ENCODE measurements at regions not wholly inside any gene's neighbourhood (a gene's known extent, or its start where the extent isn't known, plus 50 kb on each side); places are given as distances from the start of the nearest gene placed in this dataset.

DNA sequence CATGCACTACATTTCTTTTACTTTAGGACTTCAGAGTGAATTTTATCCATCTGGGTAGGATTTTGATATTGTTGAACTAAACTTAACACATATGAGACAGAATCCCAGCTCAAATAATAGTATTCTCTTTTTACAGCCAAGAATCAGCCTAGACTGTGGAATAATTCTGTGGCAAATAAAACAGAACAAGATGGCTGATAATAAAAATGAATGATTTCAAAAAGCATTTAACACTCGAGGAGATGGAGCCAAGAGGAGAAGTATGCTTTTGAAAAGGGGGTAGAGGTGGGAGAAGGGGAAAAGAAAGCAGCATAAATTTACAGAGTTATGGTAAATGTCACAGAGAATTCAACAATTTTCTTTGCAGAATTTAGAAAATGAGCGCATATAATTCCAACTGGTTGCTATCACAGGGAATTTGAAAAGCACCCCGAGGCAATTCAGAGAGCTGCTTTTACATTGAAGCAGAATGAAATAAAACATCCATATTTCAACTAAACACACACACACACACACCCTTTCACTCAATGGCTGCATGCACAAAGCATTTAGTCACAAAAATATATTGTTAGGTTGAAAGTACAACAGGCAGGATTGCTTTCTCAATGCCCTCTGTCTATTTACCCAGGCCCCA is 60.2 kb upstream of the DMAC1 start:
- no peak for DNase-seq

DNA sequence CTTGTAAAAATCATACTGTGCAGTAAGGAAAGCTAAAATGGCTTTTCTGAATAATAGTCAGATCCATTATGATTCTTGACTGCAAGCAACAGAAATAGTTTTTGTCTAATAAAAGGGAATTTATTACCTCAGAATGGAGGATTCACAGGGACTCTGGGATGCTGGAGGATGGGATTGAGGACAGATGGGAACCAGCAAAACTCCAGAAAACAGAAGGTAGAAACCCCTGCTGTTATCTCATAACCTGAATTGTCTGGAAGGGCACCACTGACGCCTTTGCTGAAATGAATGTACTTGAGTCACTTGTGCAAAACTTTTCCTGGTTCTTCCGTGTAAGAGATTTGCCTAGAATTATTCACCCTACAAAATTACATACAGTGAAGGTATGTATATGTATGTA is 58.6 kb upstream of the DMAC1 start:
- DNase-seq: no peak

DNA sequence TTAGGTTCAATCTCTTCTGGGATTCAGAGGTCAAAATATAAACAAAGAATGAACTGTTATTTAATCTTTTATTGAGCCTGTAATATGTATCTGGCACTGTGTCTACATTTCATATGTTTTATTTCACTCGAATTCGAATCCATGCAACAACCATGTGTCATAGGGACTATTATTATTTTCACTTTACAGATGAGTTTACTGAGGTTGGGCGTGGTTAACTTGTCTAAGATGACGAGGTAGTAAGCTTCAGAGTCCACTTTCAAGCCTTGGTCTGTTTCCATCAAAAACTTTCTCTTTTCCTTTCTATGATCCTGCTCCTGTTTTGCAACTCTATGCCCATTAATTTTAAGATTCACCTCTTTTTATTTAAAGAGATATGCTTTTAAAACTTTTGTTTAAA is 55.2 kb upstream of the DMAC1 start:
- DNase-seq: no peak
